Choroid plexus epithelial cell (primary cell): ENCODE measurements at regions not wholly inside any gene's neighbourhood (a gene's known extent, or its start where the extent isn't known, plus 50 kb on each side); places are given as distances from the start of the nearest gene placed in this dataset.

Experiments
- DNase-seq: peaks from one replicate; pipeline ENCODE4 v3.0.0-alpha.2; 2010; ENCODE audit warnings: low read depth
- H3K4me3 ChIP-seq: 2 replicates; pipeline ENCODE4 v1.5.1; 2011; ENCODE audit warnings: low read depth, mild to moderate bottlenecking, control low read depth, low read length, moderate library complexity
- TF ChIP-seq, protein P1 (sequence below): conservative IDR thresholded peaks from 2 replicates; pipeline ENCODE4 v1.5.1; 2011; ENCODE audit warnings: low read depth, mild to moderate bottlenecking, control low read depth, inconsistent platforms, low read length, moderate library complexity

DNA sequence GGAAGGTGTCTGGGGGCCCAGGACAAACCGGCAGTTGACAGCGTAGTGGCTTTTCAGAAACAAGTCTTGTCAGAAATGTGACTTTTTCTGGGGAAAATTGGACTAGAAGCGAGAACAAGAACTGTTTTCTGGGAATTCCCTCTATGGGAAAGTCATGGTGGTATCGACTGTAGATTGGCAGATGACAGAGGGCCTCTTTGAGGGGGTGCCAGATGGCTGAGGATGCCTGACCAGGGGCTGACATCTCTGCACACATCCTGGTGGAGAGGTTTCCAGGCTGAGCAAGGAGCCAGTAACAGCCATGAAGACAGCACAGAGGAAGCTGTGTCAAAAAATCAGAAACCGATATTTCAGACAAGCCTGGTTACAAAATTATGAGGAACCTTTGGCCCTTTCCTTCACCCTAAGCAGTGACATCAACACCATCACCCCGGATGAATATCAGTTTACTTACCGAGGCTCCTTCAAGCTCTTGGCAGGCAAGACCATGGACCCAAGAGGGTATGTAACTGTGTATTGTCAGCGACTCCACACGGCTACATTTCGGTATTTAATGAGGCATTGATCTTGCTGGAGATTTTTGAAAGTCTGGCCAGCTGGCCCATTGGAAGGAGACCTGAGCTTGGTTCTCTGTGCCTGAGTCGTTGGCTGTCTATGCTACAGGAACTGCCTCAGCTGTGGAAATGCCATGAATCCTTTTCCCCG is 1525.3 kb upstream of the TMEM132C start:
- H3K4me3 ChIP-seq, result no peak overlapping the region
- no peak for DNase-seq
- TF ChIP-seq, protein P1, sequence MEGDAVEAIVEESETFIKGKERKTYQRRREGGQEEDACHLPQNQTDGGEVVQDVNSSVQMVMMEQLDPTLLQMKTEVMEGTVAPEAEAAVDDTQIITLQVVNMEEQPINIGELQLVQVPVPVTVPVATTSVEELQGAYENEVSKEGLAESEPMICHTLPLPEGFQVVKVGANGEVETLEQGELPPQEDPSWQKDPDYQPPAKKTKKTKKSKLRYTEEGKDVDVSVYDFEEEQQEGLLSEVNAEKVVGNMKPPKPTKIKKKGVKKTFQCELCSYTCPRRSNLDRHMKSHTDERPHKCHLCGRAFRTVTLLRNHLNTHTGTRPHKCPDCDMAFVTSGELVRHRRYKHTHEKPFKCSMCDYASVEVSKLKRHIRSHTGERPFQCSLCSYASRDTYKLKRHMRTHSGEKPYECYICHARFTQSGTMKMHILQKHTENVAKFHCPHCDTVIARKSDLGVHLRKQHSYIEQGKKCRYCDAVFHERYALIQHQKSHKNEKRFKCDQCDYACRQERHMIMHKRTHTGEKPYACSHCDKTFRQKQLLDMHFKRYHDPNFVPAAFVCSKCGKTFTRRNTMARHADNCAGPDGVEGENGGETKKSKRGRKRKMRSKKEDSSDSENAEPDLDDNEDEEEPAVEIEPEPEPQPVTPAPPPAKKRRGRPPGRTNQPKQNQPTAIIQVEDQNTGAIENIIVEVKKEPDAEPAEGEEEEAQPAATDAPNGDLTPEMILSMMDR, result no peak

DNA sequence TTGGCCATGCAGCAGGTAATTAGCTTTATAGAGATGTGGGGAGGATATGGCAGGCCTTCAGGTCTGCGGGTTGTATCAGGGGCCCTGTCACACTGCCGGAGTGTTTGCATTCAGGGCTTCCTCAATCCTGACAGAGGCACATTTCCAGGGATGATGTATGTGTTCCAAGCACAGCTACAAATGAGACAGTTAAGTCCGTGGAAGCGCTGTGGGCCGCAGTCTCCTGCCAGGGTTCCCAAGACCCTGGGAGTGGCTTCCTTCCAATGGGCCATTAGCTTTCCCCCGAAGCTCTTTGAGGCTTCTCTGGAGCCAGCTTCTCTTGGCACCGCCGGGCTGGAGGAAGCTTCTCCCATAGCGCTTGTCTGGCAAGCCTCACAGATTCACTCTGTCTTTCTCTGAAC is 1524.7 kb upstream of the TMEM132C start:
- no peak for DNase-seq
- TF ChIP-seq, protein P1, result no peak
- H3K4me3 ChIP-seq, result no peak overlapping the region

DNA sequence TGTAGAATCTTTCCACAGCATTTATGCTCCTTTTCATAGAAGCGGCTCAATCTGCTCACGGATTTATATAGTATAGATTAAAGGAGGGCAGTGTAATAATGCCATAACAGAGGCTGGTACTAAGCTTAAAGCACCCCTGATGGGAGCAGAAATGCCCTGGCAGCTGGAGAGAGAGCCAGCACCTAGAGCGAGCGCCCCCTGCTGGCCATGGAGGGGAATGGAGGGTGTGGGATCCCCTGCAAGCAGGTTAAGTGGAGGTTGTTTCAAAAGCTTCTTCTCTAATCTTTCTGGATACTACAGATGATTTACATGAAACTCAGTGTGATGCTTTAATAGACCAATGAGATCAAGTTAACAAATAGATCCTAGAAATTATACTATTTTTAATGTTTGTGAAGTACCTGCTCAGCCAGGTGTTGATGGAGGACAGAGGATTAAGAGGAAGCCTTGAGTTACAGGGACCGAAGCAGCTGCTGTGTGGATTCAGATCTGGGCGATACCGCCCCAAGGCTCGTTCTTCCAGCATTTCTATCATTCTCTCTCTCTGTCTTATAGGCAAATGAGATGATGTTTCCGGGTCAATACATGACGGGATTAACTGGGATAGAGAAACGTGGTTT is 1519.3 kb upstream of the TMEM132C start:
- H3K4me3 ChIP-seq, result no peak overlapping the region
- no peak for DNase-seq
- TF ChIP-seq, protein P1, result peak; percentile 44

DNA sequence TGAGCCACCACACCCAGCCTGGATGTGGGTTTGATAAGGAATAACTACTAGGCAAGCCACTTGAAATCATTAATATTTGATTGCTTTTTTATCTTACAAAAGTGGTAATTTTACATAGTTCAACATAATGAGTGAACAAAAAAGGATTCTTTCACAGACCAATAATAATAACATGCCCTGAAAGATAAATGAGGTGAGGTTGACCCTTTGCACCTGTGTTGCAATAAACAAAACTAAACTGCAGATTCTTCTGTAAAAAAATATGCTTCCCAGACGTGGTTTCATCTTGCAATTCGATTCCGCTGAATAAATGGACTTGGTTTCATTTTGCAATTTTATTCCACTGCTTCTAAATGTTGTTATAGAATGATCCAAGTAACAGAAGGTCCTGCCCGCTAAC is 1514.9 kb upstream of the TMEM132C start:
- no peak for DNase-seq
- H3K4me3 ChIP-seq, result no peak overlapping the region
- TF ChIP-seq, protein P1, result no peak

DNA sequence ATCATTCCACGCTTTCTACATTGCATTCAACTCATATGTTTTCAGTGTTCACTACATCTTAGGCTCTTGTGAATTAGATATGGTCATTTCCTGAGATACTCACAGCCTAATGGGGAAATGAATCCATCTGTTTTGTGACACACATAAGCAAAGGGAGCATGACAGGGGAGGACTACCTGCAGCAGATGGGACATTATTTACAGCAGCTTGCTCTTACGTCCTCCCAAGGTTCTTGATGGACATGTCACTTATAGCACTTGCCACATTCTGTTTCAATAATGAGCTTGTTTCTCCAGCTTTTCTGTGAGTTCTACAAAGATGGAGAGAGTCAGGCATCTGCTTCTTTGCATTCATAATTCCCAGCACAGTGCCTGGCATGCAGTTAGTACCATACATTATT is 1509.6 kb upstream of the TMEM132C start:
- no peak for DNase-seq
- TF ChIP-seq, protein P1, result no peak
- no peak overlapping the region for H3K4me3 ChIP-seq

DNA sequence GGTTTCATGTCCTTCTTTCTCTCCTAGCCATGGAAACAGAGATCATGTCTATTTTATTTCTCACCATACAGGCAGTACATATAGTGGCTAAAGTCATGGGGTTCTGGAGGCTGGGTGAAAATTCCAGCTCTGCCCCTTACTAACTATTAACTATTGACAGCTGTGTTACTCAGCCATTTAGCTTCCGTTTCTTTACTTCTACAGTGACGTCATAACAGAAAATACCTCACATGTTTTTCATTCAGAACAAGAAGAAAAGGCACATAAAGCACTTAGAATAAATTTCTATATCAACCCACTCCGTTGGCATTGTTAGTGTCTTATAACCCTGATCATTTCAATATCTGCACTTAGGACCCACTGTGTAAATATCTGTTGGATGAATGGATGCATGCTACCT is 1506.9 kb upstream of the TMEM132C start:
- TF ChIP-seq, protein P1, result no peak
- no peak for DNase-seq
- no peak overlapping the region for H3K4me3 ChIP-seq

DNA sequence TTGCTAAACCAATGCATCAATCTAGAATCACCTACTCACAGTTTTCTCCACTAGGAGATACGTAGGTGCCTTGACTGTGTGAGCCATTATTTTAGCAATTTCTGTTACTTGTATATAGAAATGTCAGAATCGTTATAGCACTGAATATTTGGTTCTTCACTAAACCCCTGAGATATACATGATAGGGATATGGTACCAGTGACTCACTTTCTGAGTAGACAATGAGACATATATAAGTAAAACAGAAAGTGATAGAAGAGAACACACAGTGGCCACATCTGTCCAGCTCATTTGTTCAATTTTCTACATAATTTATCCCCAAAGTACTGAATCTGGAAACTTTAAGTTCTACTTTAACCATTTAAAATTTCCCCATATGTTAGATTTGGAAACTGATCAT is 1505.5 kb upstream of the TMEM132C start:
- DNase-seq, result no peak
- H3K4me3 ChIP-seq, result no peak overlapping the region
- TF ChIP-seq, protein P1, result no peak
